HG03196 (cell line): ENCODE measurements at regions not wholly inside any gene's neighbourhood (a gene's known extent, or its start where the extent isn't known, plus 50 kb on each side); places are given as distances from the start of the nearest gene placed in this dataset.
"Not testable (repeated sequence)": the region's sequence is repeated elsewhere in the genome, so short reads cannot be mapped to it uniquely, and the experiment has no call there.

Source experiments
- ATAC-seq: cut with Tn5 transposase; IDR thresholded peaks from one replicate; pipeline ENCODE4 v1.9.1; 2021; ENCODE audit not compliant: unreplicated experiment

GRCh38 chr5:50583621-50584020 is 82.8 kb upstream of the PARP8 start:
- ATAC-seq = no peak

GRCh38 chr5:50588471-50588870 is 78.0 kb upstream of the PARP8 start:
- ATAC-seq = not testable (repeated sequence)

- not testable (repeated sequence) for ATAC-seq
These were observed 75.8 kb upstream of the PARP8 start for GRCh38 chr5:50590444-50591189.

GRCh38 chr5:50591338-50591737 is 75.1 kb upstream of the PARP8 start:
- not testable (repeated sequence) for ATAC-seq

GRCh38 chr5:50593681-50594080 is 72.8 kb upstream of the PARP8 start:
- no peak for ATAC-seq

- no peak for ATAC-seq
These were observed 71.2 kb upstream of the PARP8 start for GRCh38 chr5:50595199-50595598.

GRCh38 chr5:50601576-50601975 is 64.9 kb upstream of the PARP8 start:
- ATAC-seq = not testable (repeated sequence)

- no peak for ATAC-seq
These were observed 60.3 kb upstream of the PARP8 start for GRCh38 chr5:50606179-50606578.

GRCh38 chr5:50607456-50607855 is 59.0 kb upstream of the PARP8 start:
- not testable (repeated sequence) for ATAC-seq

- ATAC-seq = not testable (repeated sequence)
These were observed 58.3 kb upstream of the PARP8 start for GRCh38 chr5:50607953-50608705.

- ATAC-seq = not testable (repeated sequence)
These were observed 53.4 kb upstream of the PARP8 start for GRCh38 chr5:50613057-50613456.
